ENCODE measurements at regions not wholly inside any gene's neighbourhood (a gene's known extent, or its start where the extent isn't known, plus 50 kb on each side); places are given as distances from the start of the nearest gene placed in this dataset.

- no peak for DNase-seq
These were observed 155.4 kb downstream of the BMP7 start for GRCh38 chr20:57111028-57111373.

DNA sequence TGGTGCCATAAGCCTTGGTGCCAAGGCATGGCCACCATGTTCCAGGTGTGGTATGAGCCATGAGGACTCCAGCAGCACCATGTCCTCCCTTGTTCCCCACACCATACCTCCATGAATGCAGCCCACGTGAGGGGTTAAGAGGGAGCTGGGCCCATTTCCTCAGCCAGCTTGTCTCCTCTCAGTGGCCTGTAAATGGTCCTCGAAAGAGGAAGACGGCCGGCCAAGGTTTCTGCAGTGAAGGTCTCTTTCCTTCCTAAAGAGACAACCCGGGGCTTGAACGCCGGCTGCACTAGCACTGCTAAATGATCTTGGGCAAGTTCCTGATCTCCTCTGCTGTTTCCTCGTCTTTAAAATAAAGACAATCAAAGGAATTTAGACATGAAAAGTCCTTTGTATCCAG is 154.0 kb downstream of the BMP7 start:
- no peak for DNase-seq

DNA sequence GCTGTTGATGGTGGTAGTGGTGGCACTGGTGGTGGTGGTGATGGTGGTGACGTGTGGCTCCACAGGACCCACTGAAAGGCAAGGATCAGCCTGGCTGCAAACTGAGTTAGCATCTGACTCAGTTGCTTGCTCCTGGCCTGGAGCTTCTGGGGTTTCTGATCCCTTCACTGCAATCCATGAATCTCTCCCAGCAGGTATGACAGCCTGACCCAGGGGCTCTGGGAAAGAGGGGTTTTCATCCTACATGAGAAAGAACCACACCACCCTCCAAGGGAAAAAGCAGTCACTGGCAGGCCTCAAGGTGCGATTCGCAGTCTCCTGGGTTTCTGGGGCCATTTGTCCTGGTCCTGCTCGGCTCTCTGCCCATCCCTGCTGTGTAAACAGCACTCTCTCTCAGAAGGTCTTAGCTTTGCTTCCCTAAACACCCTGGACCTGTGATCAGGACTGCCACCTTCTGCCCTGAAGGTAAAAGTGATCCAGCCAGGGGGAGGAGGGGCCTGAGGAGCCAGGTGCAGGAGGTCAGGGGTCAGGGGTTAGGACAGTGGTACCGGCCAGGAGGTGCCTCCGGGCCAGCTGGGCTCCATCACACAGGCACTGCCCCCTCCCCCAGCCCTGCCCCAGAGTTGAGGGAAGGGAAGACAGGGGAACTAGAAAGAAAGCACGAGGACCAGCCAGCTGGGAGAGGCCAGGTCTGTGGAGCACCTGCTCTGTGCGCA is 152.0 kb downstream of the BMP7 start:
- no peak for DNase-seq

- DNase-seq, result no peak
These were observed 149.1 kb downstream of the BMP7 start for GRCh38 chr20:57117296-57117695.

GRCh38 chr20:57118107-57118769 is 148.2 kb downstream of the BMP7 start:
- no peak for DNase-seq
